Colon (tissue), 2 donors: ENCODE measurements at regions not wholly inside any gene's neighbourhood (a gene's known extent, or its start where the extent isn't known, plus 50 kb on each side); places are given as distances from the start of the nearest gene placed in this dataset.
"Not testable (repeated sequence)": the region's sequence is repeated elsewhere in the genome, so short reads cannot be mapped to it uniquely, and the experiment has no call there.

ENCODE experiments used
- FAIRE-seq: peaks from 2 replicates; lab custom pipeline; 2012; peaks lifted over from hg19 to GRCh38; lab: Jason Lieb, UNC
- donor health status: control.
- donor health status: control.

GRCh38 chr21:35525443-35525842 lies 476.3 kb upstream of the RUNX1 start:
- FAIRE-seq = no peak

- no peak for FAIRE-seq
Measured at GRCh38 chr21:35521852-35522505, 472.9 kb upstream of the RUNX1 start.

- FAIRE-seq = no peak
Measured at GRCh38 chr21:35521293-35521692, 472.2 kb upstream of the RUNX1 start.

- FAIRE-seq = no peak
Measured at GRCh38 chr21:35520856-35521255, 471.8 kb upstream of the RUNX1 start.

- no peak for FAIRE-seq
Measured at GRCh38 chr21:35520302-35520701, 471.2 kb upstream of the RUNX1 start.

- no peak for FAIRE-seq
Measured at GRCh38 chr21:35517865-35518264, 468.8 kb upstream of the RUNX1 start.

GRCh38 chr21:35516292-35516691 lies 467.2 kb upstream of the RUNX1 start:
- FAIRE-seq = not testable (repeated sequence)

GRCh38 chr21:35512346-35512745 lies 463.2 kb upstream of the RUNX1 start:
- no peak for FAIRE-seq

- no peak for FAIRE-seq
Measured at GRCh38 chr21:35511696-35512162, 462.6 kb upstream of the RUNX1 start.

GRCh38 chr21:35510957-35511695 lies 462.0 kb upstream of the RUNX1 start:
- no peak for FAIRE-seq

GRCh38 chr21:35510294-35510693 lies 461.2 kb upstream of the RUNX1 start:
- no peak for FAIRE-seq

GRCh38 chr21:35509001-35509704 lies 460.1 kb upstream of the RUNX1 start:
- FAIRE-seq = no peak

- no peak for FAIRE-seq
Measured at GRCh38 chr21:35508139-35508888, 459.2 kb upstream of the RUNX1 start.

- no peak for FAIRE-seq
Measured at GRCh38 chr21:35507181-35507759, 458.2 kb upstream of the RUNX1 start.

- no peak for FAIRE-seq
Measured at GRCh38 chr21:35506771-35507170, 457.7 kb upstream of the RUNX1 start.

- FAIRE-seq = no peak
Measured at GRCh38 chr21:35506352-35506751, 457.2 kb upstream of the RUNX1 start.

GRCh38 chr21:35504951-35505466 lies 455.9 kb upstream of the RUNX1 start:
- FAIRE-seq = no peak

GRCh38 chr21:35504277-35504676 lies 455.2 kb upstream of the RUNX1 start:
- FAIRE-seq = no peak

- no peak for FAIRE-seq
Measured at GRCh38 chr21:35503671-35504070, 454.6 kb upstream of the RUNX1 start.

- no peak for FAIRE-seq
Measured at GRCh38 chr21:35502821-35503220, 453.7 kb upstream of the RUNX1 start.

GRCh38 chr21:35497522-35497921 lies 448.4 kb upstream of the RUNX1 start:
- FAIRE-seq = not testable (repeated sequence)
